Kidney (tissue), 13 donors: ENCODE measurements at regions not wholly inside any gene's neighbourhood (a gene's known extent, or its start where the extent isn't known, plus 50 kb on each side); places are given as distances from the start of the nearest gene placed in this dataset.

Experiments
- DNase-seq, 5 donors: peaks; one replicate each; pipeline ENCODE4 v3.0.0-alpha.2; 2013 to 2020
- FAIRE-seq: peaks from 2 replicates; lab custom pipeline; 2012; peaks lifted over from hg19 to GRCh38; lab: Jason Lieb, UNC
- H3K27ac ChIP-seq, 2 donors: one replicate each; pipeline ENCODE4 v1.7.0; 2013; ENCODE audit warnings: low read depth in 2 of 2, low read length in 2 of 2, inconsistent platforms in 1 of 2
- H3K27me3 ChIP-seq: one replicate; pipeline ENCODE4 v1.7.1; 2013; ENCODE audit warnings: low read length, inconsistent platforms; ENCODE audit not compliant: control insufficient read depth, insufficient read depth
- H3K36me3 ChIP-seq, 3 donors: one replicate each; pipeline versions ENCODE4 v1.7.0 to v1.7.1; 2013; ENCODE audit warnings: low read length in 3 of 3, control low read depth in 1 of 3, inconsistent platforms in 1 of 3; ENCODE audit not compliant: insufficient read depth in 3 of 3, control insufficient read depth in 2 of 3
- H3K4me1 ChIP-seq, 3 donors: one replicate each; pipeline versions ENCODE4 v1.7.0 to v1.7.1; 2013; ENCODE audit warnings: low read length in 3 of 3, inconsistent platforms in 1 of 3, low read depth in 1 of 3; ENCODE audit not compliant: control insufficient read depth in 2 of 3, insufficient read depth in 2 of 3
- H3K4me3 ChIP-seq, 3 donors: one replicate each; pipeline versions ENCODE4 v1.7.0 to v1.8.1; 2013; ENCODE audit warnings: low read length in 3 of 3, control low read depth in 1 of 3, inconsistent platforms in 1 of 3
- H3K9ac ChIP-seq, 3 donors: one replicate each; pipeline versions ENCODE4 v1.7.0 to v1.7.1; 2013; ENCODE audit warnings: low read length in 3 of 3, control low read depth in 1 of 3, inconsistent platforms in 1 of 3
- H3K9me3 ChIP-seq, 3 donors: one replicate each; pipeline versions ENCODE4 v1.7.0 to v1.7.1; 2013; ENCODE audit warnings: low read length in 3 of 3, control low read depth in 1 of 3, inconsistent platforms in 1 of 3; ENCODE audit not compliant: control insufficient read depth in 2 of 3, insufficient read depth in 1 of 3
- CTCF ChIP-seq: IDR thresholded peaks from 3 replicates; pipeline ENCODE4 v1.5.1; 2012; ENCODE audit warnings: mild to moderate bottlenecking, moderate library complexity, borderline replicate concordance; ENCODE audit not compliant: insufficient read depth; ENCODE audit errors: extremely low read depth
- intact Hi-C: fragments of 100-400 bp; cut with DNase I; formaldehyde crosslinking; loops from one replicate; pipeline ENCODE4 v1.11.1; 2022
- donor health status: control.
- donor health status: control.
- donor health status: control.
- donor health status: control.
- donor health status: control.
- donor health status: DM: yes; HTN: yes; CAD: no.
- donor health status: Normal renal cell carcinoma (clear cell type).

- Histone ChIP-seq H3K9me3 (no peaks in the 10 kb centered on the region), H3K27ac (no peak overlapping the region), H3K27me3 (no peaks in the 10 kb centered on the region), H3K4me3 (no peak overlapping the region), H3K4me1 (no peaks in the 10 kb centered on the region), H3K36me3 (no peaks in the 10 kb centered on the region), H3K9ac (no peak overlapping the region)
- FAIRE-seq (no peak), DNase-seq (no peak)
- intact Hi-C loops = no loop called here
- TF ChIP-seq CTCF = no peak
Measured at GRCh38 chr18:73156117-73156516, 288.3 kb upstream of the NETO1 start.

- no peak for FAIRE-seq
Measured at GRCh38 chr18:73153271-73153670, 285.5 kb upstream of the NETO1 start.

GRCh38 chr18:73151086-73151485 is 283.3 kb upstream of the NETO1 start:
- no peaks in the 10 kb centered on the region for H3K4me1 ChIP-seq
- H3K9me3 ChIP-seq = no peaks in the 10 kb centered on the region
- no peaks in the 10 kb centered on the region for H3K36me3 ChIP-seq
- intact Hi-C loops = no loop called here
- no peak for FAIRE-seq
- H3K27me3 ChIP-seq = no peaks in the 10 kb centered on the region
- no peak overlapping the region for H3K9ac ChIP-seq
- no peak for TF ChIP-seq CTCF
- DNase-seq = no peak
- no peak overlapping the region for H3K4me3 ChIP-seq
- no peak overlapping the region for H3K27ac ChIP-seq

More at GRCh38 chr18:73153271-73153670, 285.5 kb upstream of the NETO1 start:
- Histone ChIP-seq H3K36me3 (no peaks in the 10 kb centered on the region), H3K9ac (no peak overlapping the region), H3K4me1 (no peaks in the 10 kb centered on the region), H3K9me3 (no peaks in the 10 kb centered on the region), H3K27ac (no peak overlapping the region), H3K4me3 (no peak overlapping the region), H3K27me3 (no peaks in the 10 kb centered on the region)
- peak in 1 of 5 donors; percentile 18 for DNase-seq
- TF ChIP-seq CTCF = no peak
- intact Hi-C loops = no loop called here

- no peak for DNase-seq
- no peaks in the 10 kb centered on the region for H3K9me3 ChIP-seq
- H3K36me3 ChIP-seq = no peaks in the 10 kb centered on the region
- no peak overlapping the region for H3K4me3 ChIP-seq
- no peak overlapping the region for H3K27ac ChIP-seq
- no peaks in the 10 kb centered on the region for H3K27me3 ChIP-seq
- no peak for FAIRE-seq
- no peak for TF ChIP-seq CTCF
- no peaks in the 10 kb centered on the region for H3K4me1 ChIP-seq
- intact Hi-C loops = no loop called here
- H3K9ac ChIP-seq = no peak overlapping the region
Measured at GRCh38 chr18:73150199-73150598, 282.4 kb upstream of the NETO1 start.
